OCI-LY7 (cell line): ENCODE measurements at regions not wholly inside any gene's neighbourhood (a gene's known extent, or its start where the extent isn't known, plus 50 kb on each side); places are given as distances from the start of the nearest gene placed in this dataset.

Source experiments
- BruUV-seq: library from RNA; stranded (reverse); fragments of 400-500 nt; replicated peaks from 2 replicates; lab custom pipeline; 2021; lab: Mats Ljungman, UMichigan
- CTCF ChIA-PET: fragments of 300-600 bp; sonication (Branson Sonifier 250); formaldehyde crosslinking; loops from one replicate; lab custom pipeline; 2022; ENCODE audit warnings: antibody characterized with exemption; ENCODE audit not compliant: unreplicated experiment; lab: Charles Lee
- POLR2A ChIA-PET: fragments of 300-600 bp; sonication (Branson Sonifier 250); formaldehyde crosslinking; loops from one replicate; lab custom pipeline; 2022; ENCODE audit warnings: antibody characterized with exemption; lab: Charles Lee
- DNase-seq: peaks from one replicate; pipeline ENCODE4 v3.0.0-alpha.2; 2015; ENCODE audit warnings: low spot score
- H2AFZ ChIP-seq: fragments of 200-600 bp; sonication (generic), shearing (Covaris generic); 2 replicates; pipeline ENCODE4 v1.6.1; 2014; ENCODE audit warnings: mild to moderate bottlenecking, antibody characterized with exemption, low read length, moderate library complexity
- H3K27ac ChIP-seq: fragments of 200-600 bp; sonication (generic); 2 replicates; pipeline ENCODE4 v1.5.1; 2014; ENCODE audit warnings: mixed run types, low read depth, mild to moderate bottlenecking, moderate library complexity, low read length, inconsistent platforms; ENCODE audit not compliant: poor library complexity, severe bottlenecking
- H3K36me3 ChIP-seq: fragments of 200-600 bp; sonication (generic); 2 replicates; pipeline ENCODE4 v1.6.1; 2014; ENCODE audit warnings: mild to moderate bottlenecking, antibody characterized with exemption, low read length, moderate library complexity, mixed read lengths; ENCODE audit not compliant: insufficient read depth
- H3K4me1 ChIP-seq: fragments of 200-600 bp; sonication (generic); 2 replicates; pipeline ENCODE4 v1.5.1; 2014; ENCODE audit warnings: mild to moderate bottlenecking, low read length; ENCODE audit not compliant: insufficient read depth, poor library complexity, severe bottlenecking
- H3K4me2 ChIP-seq: fragments of 200-600 bp; sonication (generic); 2 replicates; pipeline ENCODE4 v1.6.1; 2014; ENCODE audit warnings: mild to moderate bottlenecking, low read length
- H3K4me3 ChIP-seq: fragments of 200-600 bp; sonication (generic); 2 replicates; pipeline ENCODE4 v1.5.1; 2014; ENCODE audit warnings: mild to moderate bottlenecking, low read depth, low read length; ENCODE audit not compliant: poor library complexity, severe bottlenecking
- H3K79me2 ChIP-seq: fragments of 200-600 bp; sonication (generic); 2 replicates; pipeline ENCODE4 v1.6.1; 2016; ENCODE audit warnings: low read depth, mild to moderate bottlenecking, low read length, moderate library complexity, mixed read lengths; ENCODE audit not compliant: insufficient read depth
- H3K9me2 ChIP-seq: fragments of 200-600 bp; sonication (generic); 2 replicates; pipeline ENCODE4 v1.6.1; 2016; ENCODE audit warnings: mild to moderate bottlenecking, low read length, mixed read lengths; ENCODE audit not compliant: insufficient read depth
- H3K9me3 ChIP-seq: fragments of 200-600 bp; sonication (generic); 2 replicates; pipeline ENCODE4 v1.6.1; 2014; ENCODE audit warnings: mild to moderate bottlenecking, mixed run types, low read length, mixed read lengths
- H4K20me1 ChIP-seq: fragments of 200-600 bp; sonication (generic); 2 replicates; pipeline ENCODE4 v1.6.1; 2014; ENCODE audit warnings: mild to moderate bottlenecking, antibody characterized with exemption, low read length, moderate library complexity, mixed read lengths; ENCODE audit not compliant: insufficient read depth
- CTCF ChIP-seq: fragments of 200-600 bp; sonication (generic); conservative IDR thresholded peaks from 2 replicates; pipeline ENCODE4 v1.5.1; 2014; ENCODE audit warnings: mild to moderate bottlenecking, antibody characterized with exemption, low read length, moderate library complexity, mixed read lengths
- EZH2phosphoT487 ChIP-seq: fragments of 200-600 bp; sonication (generic); IDR thresholded peaks from 2 replicates; pipeline ENCODE4 v1.6.1; 2018; ENCODE audit warnings: low read depth, borderline replicate concordance, mild to moderate bottlenecking, mixed run types, antibody characterized with exemption, low read length, moderate library complexity, mixed read lengths
- intact Hi-C: fragments of 100-400 bp; cut with micrococcal nuclease; formaldehyde crosslinking; loops from one replicate; pipeline ENCODE4 v1.10.0; 2022; ENCODE audit not compliant: unreplicated experiment

GRCh38 chr6:51301962-51302361 lies 483.3 kb downstream of the TFAP2B start:
- ChIA-PET CTCF (no interaction called here), POLR2A (interaction anchor here (0.6 to 0.7 kb wide), 2 partner anchors 301 to 334 kb away, joined by 3 read pairs; no protein-coding TSS in a partner anchor)
- no peak for TF ChIP-seq CTCF
- TF ChIP-seq EZH2phosphoT487, result no peak

DNA sequence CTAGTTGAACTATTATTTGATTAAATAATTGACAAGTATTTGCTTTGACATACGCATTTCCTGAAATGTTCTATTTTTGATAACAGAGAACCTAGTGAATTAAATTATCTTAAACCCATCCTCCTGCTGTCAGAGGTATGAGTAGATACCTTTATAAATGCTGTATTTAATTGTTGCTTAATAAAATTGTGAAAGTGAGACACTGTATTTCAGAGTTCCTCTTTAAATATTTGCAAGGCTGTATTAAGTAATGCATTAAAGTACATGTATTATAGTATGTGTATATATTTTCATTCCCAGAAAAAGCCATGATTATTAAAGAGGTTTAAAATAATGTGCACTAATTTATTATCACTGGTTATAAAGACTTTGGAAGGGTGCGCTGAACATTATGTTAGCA lies 483.8 kb downstream of the TFAP2B start:
- intact Hi-C loops, result no loop called here
- POLR2A ChIA-PET, result interaction anchor here (0.6 kb wide), 1 partner anchor 334 kb away, joined by 3 read pairs; no protein-coding TSS in a partner anchor
- Histone ChIP-seq H2AFZ (no peak overlapping the region), H3K4me3 (no peak overlapping the region), H3K27ac (no peak overlapping the region), H3K9me3 (no peaks in the 10 kb centered on the region), H3K4me2 (no peak overlapping the region), H3K79me2 (no peaks in the 10 kb centered on the region), H3K36me3 (no peaks in the 10 kb centered on the region), H3K4me1 (no peaks in the 10 kb centered on the region), H4K20me1 (no peaks in the 10 kb centered on the region), H3K9me2 (no peaks in the 10 kb centered on the region)
- TF ChIP-seq EZH2phosphoT487, result no peak
- no peak for TF ChIP-seq CTCF
- DNase-seq, result no peak
- CTCF ChIA-PET, result no interaction called here
- BruUV-seq, result no TSS peak

More at GRCh38 chr6:51301962-51302361, 483.3 kb downstream of the TFAP2B start:
- Histone ChIP-seq H3K27ac (no peak overlapping the region), H2AFZ (no peak overlapping the region), H3K9me3 (no peaks in the 10 kb centered on the region), H3K36me3 (no peaks in the 10 kb centered on the region), H3K79me2 (no peaks in the 10 kb centered on the region), H3K4me3 (no peak overlapping the region), H4K20me1 (no peaks in the 10 kb centered on the region), H3K4me1 (no peaks in the 10 kb centered on the region), H3K9me2 (no peaks in the 10 kb centered on the region), H3K4me2 (no peak overlapping the region)
- no peak for DNase-seq
- BruUV-seq, result no TSS peak
- intact Hi-C loops, result no loop called here

DNA sequence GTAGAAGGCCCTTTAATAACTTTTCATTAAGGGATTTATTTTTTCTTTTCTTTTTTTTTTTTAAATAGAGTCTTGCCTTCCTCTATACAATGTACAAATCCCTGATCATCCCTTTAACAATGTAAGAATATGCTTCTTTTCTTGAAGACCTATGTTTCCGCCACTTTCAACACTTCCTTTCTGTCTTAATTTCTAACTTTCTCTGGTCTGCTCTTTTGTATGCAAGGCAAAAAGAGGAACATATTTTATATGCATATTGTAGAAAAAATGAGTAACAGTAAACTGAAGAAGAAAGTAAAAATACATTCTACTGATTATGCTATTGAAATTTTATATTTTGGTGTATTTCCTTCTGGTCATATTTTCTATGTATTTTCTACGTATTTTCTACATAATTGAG lies 484.7 kb downstream of the TFAP2B start:
- POLR2A ChIA-PET, result interaction anchor here (1.0 kb wide), 1 partner anchor 25 kb away, joined by 4 read pairs; no protein-coding TSS in a partner anchor
- no peaks in the 10 kb centered on the region for H3K79me2 ChIP-seq
- no peak overlapping the region for H3K27ac ChIP-seq
- H3K4me1 ChIP-seq, result no peaks in the 10 kb centered on the region
- H3K9me3 ChIP-seq, result no peaks in the 10 kb centered on the region
- no peaks in the 10 kb centered on the region for H3K36me3 ChIP-seq
- H3K4me2 ChIP-seq, result no peak overlapping the region
- TF ChIP-seq CTCF, result no peak
- TF ChIP-seq EZH2phosphoT487, result no peak
- no TSS peak for BruUV-seq
- intact Hi-C loops, result no loop called here
- CTCF ChIA-PET, result no interaction called here
- H4K20me1 ChIP-seq, result no peaks in the 10 kb centered on the region
- H3K9me2 ChIP-seq, result no peaks in the 10 kb centered on the region
- DNase-seq, result no peak
- H2AFZ ChIP-seq, result no peak overlapping the region
- H3K4me3 ChIP-seq, result no peak overlapping the region
